ENCODE measurements at regions not wholly inside any gene's neighbourhood (a gene's known extent, or its start where the extent isn't known, plus 50 kb on each side); places are given as distances from the start of the nearest gene placed in this dataset. TPM values are rescaled to one million over a fixed set of nuclear protein-coding genes. Genes with fewer than 3 reads are reported as not detected.

GRCh38 chr13:106621833-106622232, 53.9 kb upstream of the ARGLU1 start:
- no peak overlapping the region for H2BK120ac ChIP-seq (ENCODE audit: low read depth, low read length)
- no peaks in the 10 kb centered on the region for H3K4me1 ChIP-seq (ENCODE audit: control insufficient read depth, insufficient read depth, low read depth, low read length)
- no peak overlapping the region for H3K14ac ChIP-seq (ENCODE audit: low read length in 2 of 2)
- no peaks in the 10 kb centered on the region for H3K9me3 ChIP-seq (ENCODE audit: control insufficient read depth, low read length)
- H3K27me3 ChIP-seq (ENCODE audit: control insufficient read depth in 1 of 2, insufficient read depth in 1 of 2, low read length in 2 of 2) = peaks cover 4 to 23% of the 10 kb centered on the region in 2 experiments
- no peak overlapping the region for H3K4me3 ChIP-seq (ENCODE audit: insufficient read depth in 1 of 2, low read depth in 1 of 2, low read length in 2 of 2)
- no peak for DNase-seq
- H2AK5ac ChIP-seq (ENCODE audit: low read length, severe bottlenecking) = no peak overlapping the region
- no peak overlapping the region for H4K8ac ChIP-seq (ENCODE audit: low read length)
- no peaks in the 10 kb centered on the region for H3K79me1 ChIP-seq (replicated peaks; ENCODE audit: low read length, poor library complexity, severe bottlenecking)
- H3K4me2 ChIP-seq (ENCODE audit: low read length, poor library complexity, severe bottlenecking) = no peak overlapping the region
- H3K36me3 ChIP-seq (ENCODE audit: control insufficient read depth in 1 of 2, insufficient read depth in 2 of 2, low read depth in 1 of 2, low read length in 2 of 2) = no peaks in the 10 kb centered on the region
- no peak overlapping the region for H3K27ac ChIP-seq (ENCODE audit: low read length, poor library complexity, severe bottlenecking)
- no peak overlapping the region for H2BK12ac ChIP-seq (ENCODE audit: low read length in 2 of 2)
- H4K91ac ChIP-seq (ENCODE audit: low read length) = no peak overlapping the region
- H3K18ac ChIP-seq (ENCODE audit: low read depth in 1 of 2, low read length in 2 of 2) = no peak overlapping the region
- H3K9ac ChIP-seq (ENCODE audit: low read length) = no peak overlapping the region
- H3K23ac ChIP-seq (ENCODE audit: low read length in 2 of 2) = no peak overlapping the region
- H2BK5ac ChIP-seq (ENCODE audit: low read depth, low read length, poor library complexity, severe bottlenecking) = no peak overlapping the region
- no peak overlapping the region for H3K4ac ChIP-seq (ENCODE audit: low read depth in 1 of 2, low read length in 2 of 2)
- H2AFZ ChIP-seq (ENCODE audit: low read depth, low read length) = no peak overlapping the region
- WGBS = no CpG with 5 or more reads among the region's 1 CpG
- H2BK15ac ChIP-seq (ENCODE audit: low read depth, poor library complexity, severe bottlenecking) = no peak overlapping the region

- Histone ChIP-seq H2BK5ac (ENCODE audit: low read depth, low read length, poor library complexity, severe bottlenecking) (no peak overlapping the region), H3K79me1 (replicated peaks; ENCODE audit: low read length, poor library complexity, severe bottlenecking) (no peaks in the 10 kb centered on the region), H3K23ac (ENCODE audit: low read length in 2 of 2) (no peak overlapping the region), H3K18ac (ENCODE audit: low read depth in 1 of 2, low read length in 2 of 2) (no peak overlapping the region), H3K9me3 (ENCODE audit: control insufficient read depth, low read length) (no peaks in the 10 kb centered on the region), H2AK5ac (ENCODE audit: low read length, severe bottlenecking) (no peak overlapping the region), H3K27me3 (ENCODE audit: control insufficient read depth in 1 of 2, insufficient read depth in 1 of 2, low read length in 2 of 2) (peaks cover 4 to 15% of the 10 kb centered on the region in 2 experiments), H2AFZ (ENCODE audit: low read depth, low read length) (no peak overlapping the region), H3K4ac (ENCODE audit: low read depth in 1 of 2, low read length in 2 of 2) (no peak overlapping the region), H3K4me1 (ENCODE audit: control insufficient read depth, insufficient read depth, low read depth, low read length) (no peaks in the 10 kb centered on the region), H3K27ac (ENCODE audit: low read length, poor library complexity, severe bottlenecking) (no peak overlapping the region), H3K4me2 (ENCODE audit: low read length, poor library complexity, severe bottlenecking) (no peak overlapping the region), H2BK12ac (ENCODE audit: low read length in 2 of 2) (no peak overlapping the region), H3K36me3 (ENCODE audit: control insufficient read depth in 1 of 2, insufficient read depth in 2 of 2, low read depth in 1 of 2, low read length in 2 of 2) (no peaks in the 10 kb centered on the region), H4K91ac (ENCODE audit: low read length) (no peak overlapping the region), H3K9ac (ENCODE audit: low read length) (peak overlapping the region; percentile 73), H3K14ac (ENCODE audit: low read length in 2 of 2) (no peak overlapping the region), H2BK15ac (ENCODE audit: low read depth, poor library complexity, severe bottlenecking) (no peak overlapping the region), H2BK120ac (ENCODE audit: low read depth, low read length) (no peak overlapping the region), H4K8ac (ENCODE audit: low read length) (no peak overlapping the region), H3K4me3 (ENCODE audit: insufficient read depth in 1 of 2, low read depth in 1 of 2, low read length in 2 of 2) (peak overlapping the region in 1 of 2 experiments; percentile 71)
- 19% methylated on average over 6 of the region's 10 CpGs for WGBS
- peak; percentile 62 for DNase-seq
Measured at GRCh38 chr13:106619688-106620555, 52.0 kb upstream of the ARGLU1 start.

Small RNA genes lying in the stretch of these regions (small RNA-seq; reads per million reads assigned to genes)
- gene MIR1267 (ENCODE audit: low read depth) (not detected), gene SNORD31B (ENCODE audit: low read depth) (not detected)

Data from mesenchymal stem cell (in vitro differentiated cells and primary cell).